ENCODE measurements at regions not wholly inside any gene's neighbourhood (a gene's known extent, or its start where the extent isn't known, plus 50 kb on each side); places are given as distances from the start of the nearest gene placed in this dataset.

DNA sequence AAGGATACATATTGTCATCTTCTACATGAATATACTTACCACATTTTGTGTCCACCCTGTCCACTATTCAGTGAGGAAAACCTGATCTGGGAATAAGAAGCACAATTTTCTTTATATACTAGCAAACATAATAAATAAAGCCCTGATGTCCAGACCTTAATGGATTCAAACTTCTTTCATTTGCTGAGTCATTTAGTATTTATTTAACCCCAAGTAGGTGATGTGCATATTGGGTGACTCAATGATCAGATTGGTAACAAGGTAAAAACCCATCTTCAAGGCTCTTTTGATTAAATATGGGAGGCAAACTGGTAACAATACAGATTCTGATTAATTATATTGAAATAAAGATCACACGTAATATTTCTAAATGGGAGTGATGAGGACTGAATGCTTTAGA, 1159.8 kb upstream of the EYS start:
- DNase-seq, result no peak

DNA sequence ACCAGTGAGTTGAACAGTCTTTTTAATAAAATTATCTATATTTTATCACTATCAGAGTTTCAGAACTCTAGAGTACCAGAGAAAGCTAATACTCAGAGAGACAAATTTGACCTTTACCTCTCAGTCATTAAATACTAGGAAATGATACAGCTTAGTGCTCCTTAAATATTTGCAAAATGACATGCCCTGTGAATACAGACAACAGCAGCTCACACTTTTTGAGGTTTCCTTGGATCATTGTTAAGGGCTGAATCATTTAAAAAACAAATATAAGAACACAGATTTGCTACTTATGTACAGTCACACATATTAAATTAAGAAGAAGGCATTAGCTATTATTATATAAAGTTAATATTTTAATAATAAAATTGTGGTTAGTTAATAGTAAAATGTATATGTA, 1158.7 kb upstream of the EYS start:
- no peak for DNase-seq

DNA sequence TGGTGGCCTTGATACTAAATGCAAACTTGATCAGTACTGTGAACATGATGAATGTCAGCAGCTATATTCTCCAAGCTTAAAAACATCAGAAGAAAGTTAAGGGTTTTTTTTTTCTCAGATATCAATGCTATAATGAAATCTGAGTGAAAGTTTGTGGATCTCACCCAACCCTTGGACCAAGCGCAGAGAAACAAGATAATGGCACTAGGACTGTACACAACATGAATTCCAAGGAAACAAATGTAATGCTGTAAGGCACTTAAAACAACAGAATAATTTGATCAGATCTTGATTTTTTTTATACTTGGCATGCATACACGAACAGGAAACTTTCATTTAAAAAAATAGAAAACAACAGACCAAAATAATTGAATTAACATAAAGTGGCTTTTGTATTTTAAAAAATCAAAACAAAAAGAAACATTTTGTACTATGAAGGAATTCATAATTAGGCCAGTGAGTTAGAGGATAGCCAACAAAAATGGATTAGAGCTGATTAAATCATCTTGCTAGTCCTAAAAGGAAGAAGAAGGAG, 1154.0 kb upstream of the EYS start:
- no peak for DNase-seq

DNA sequence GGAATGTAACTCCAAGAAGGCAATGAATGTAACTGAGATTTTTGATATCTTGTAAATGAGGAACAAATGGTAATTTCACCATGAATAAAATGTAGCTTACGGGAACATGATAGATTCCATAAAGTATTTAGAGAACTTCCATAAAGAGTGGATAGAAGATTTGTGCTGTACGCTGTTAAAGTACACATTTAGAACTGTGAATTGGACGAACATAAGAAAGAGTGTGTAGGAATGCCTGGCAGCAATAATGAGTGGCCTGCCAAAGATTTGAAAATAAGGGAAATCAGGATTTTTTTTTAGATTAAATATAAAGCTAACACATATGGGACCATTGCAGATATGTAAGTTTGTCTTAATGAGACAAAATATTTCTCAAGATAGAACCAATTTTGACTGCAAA, 1153.3 kb upstream of the EYS start:
- no peak for DNase-seq

DNA sequence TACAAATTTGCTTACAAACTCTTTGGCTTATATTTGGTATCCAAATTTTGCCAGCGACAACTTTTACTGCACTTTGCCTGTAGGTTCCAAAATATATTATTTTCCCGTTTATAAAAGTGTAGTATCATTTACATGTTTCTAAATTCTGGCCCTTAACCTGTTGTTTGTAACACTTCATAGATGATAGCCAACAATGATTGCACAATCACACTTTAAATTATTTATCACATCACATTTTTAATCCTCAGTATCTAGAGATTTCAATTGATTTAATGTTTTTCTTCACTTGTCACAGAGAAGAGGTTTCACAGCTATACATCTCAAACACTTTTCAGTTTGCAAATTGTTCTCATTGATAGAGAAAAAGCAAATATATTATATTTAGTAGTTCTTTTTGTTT, 1151.2 kb upstream of the EYS start:
- DNase-seq, result no peak

DNA sequence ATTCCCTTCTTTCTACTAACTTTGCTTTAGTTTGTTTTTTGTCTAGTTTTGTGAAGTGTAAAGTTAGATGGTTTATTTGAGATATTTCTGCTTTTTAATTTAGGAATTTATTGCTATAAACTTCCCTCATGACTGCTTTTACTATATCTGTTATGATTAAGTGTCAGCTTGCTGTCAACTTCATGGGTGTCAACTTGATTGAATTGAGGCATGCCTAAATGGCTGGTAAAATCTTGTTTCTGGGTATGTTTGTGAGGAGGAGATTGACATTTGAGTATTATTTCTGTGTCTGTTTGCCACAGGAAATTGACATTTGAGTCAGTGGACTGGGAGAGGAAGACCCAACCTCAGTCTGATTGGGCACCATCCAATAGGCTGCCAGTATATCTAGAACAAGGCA, 1147.0 kb upstream of the EYS start:
- DNase-seq, result no peak

DNA sequence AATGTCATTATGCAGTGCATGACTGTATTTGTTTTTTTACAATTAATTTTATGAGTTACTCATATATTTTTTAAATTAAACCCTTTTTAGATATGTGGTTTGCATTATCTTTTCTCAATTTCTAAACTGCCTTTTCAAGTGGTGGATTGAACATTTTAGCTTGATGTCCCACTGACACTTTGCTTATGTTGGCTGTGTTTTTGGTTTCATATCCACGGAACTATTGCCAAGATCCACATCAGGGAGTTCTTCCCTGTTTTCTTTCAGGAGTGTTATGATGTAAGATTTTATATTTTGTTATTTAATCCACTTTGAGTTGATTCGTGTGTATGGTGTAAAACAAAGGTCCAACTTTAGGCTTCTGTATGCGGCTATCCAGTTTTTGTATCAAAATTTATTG, 1144.9 kb upstream of the EYS start:
- DNase-seq, result no peak

DNA sequence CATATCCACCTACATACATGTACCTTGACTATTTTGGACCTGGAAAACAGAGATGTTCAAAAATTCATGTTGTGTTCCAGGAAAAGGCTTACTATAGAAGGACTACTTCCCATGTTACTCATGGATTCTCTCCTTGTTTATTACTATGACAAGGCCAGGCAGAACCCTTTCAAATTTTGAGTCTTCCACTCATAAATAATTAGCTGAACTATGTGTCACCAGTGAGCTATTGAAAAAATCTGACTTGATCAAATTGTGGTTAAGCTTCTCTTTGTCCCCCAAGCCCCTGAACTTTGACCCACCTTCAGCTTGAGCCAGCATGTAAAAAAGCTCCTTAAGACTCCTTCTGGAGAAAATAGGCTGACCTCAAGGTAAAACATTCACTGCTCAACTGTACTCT, 1142.8 kb upstream of the EYS start:
- no peak for DNase-seq

DNA sequence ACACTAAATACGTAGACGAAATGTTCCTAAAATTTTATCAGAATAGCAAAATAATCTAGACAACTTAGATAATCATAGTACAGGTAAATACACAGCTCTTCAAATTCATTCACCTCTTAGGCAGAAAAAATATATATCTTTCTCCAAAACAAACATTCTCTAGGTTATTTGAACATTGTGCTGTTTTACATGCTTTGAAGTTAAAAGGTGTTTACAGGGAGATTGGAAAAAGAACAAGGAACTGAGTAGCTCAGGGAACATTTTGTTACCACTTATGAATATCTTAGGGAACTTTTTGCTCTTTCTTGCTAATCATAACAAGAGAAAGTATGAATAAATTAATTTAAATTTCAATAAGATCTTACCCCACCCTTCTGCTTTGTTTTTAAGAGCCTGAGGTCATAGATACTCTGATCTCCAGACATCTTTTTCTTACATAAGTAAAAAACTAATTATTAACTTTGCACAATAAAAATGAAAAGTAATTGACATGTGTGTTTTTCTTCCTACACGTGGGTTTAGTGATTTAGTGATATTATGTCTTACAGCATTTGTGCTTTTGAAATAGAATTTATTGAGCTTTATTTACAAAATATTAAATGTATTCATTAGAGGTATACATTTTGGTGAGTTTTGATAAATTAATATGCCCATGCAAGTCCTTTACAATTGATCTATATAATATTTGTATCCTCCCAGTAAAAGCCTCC, 1141.4 kb upstream of the EYS start:
- no peak for DNase-seq

DNA sequence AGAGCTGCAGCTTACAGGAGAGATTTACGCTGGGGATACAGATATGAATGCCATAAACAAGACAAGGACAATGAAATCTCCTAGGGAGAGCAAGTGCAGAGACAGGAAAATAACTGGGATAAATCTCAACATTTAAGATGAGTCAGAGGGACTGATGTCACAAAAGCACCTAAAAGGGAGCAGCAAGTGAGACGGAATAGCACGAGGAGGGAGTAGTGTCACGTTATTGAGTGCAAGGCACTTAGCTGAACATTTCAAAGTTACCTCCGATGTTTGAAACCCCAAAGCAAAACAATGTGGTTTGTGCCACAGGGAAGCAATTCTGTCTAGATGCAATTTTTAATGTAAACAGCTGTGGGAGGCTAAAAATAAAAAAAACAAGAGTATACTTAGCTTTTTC, 1131.7 kb upstream of the EYS start:
- DNase-seq, result no peak

DNA sequence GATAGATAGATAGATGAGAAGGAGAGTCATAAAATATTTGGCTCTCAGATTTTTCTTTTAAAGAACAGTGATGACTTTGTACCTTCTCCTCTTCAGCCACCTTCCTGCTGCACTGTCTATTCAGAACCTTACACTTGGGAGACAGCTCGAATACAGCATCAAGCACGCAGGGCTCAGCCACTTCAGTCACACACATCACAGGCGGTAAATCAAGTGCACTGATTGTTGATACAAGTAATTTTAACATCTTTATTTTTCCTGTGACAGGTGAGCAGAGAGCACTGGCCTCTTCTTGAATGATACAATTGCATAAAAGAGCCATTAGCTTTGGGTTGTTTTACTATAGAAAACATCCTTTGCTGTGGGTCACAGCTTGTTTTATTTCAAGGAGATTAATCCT, 1118.5 kb upstream of the EYS start:
- DNase-seq, result no peak

DNA sequence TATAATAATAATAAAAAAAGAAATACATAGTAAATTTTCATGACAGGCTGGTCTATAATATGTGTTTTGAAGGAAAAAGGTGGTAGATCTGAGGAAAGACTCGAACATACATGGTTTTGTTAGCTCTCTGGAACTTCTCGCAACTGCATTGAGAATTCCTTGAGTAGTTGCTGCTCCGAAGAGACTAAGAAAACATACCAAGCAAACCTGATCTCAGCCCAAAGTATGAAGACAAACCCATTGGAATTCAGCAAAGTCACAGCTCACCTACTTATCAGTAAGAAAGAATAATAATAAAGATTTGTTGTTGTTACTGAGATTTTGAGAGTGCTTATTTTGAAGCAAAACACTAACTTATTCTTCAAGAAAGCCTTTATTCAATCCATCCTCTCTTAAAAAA, 1107.1 kb upstream of the EYS start:
- DNase-seq, result no peak

DNA sequence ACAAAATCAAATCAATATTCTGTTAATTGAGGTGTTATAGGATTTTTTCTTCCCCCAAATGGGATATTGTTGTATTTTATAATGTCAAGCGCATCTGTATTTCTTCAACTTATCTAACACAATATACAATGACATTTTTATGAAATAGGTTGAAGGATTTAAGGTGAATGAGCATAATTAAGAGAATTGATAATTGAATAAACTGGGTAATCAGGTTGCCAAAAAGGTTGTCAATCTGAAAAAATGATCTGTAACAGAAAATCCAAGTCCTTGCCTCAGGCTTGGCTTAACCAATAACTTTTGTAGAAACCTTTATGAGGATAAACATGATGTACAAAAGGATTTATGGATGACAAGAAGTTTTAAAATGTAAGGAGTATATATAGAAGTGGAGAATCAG, 1101.7 kb upstream of the EYS start:
- no peak for DNase-seq

DNA sequence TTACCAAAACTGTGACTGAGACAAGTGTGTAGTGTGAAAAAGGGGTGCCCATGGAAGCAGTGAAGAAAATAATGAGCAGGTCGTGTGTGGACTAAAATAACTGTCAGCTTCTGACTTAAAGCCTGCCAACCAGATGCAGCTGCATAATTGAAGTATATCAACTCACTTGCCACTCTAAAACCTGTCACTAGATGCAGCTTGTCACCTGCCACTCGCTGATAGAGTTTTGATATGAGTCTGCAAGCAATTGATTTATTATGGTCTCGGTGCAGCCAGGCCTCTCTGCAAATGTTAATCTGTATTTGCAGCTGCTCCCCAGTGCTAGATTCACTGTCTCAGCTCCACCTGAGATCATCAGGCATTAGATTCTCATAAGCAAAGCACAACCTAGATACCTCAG, 1090.0 kb upstream of the EYS start:
- no peak for DNase-seq

DNA sequence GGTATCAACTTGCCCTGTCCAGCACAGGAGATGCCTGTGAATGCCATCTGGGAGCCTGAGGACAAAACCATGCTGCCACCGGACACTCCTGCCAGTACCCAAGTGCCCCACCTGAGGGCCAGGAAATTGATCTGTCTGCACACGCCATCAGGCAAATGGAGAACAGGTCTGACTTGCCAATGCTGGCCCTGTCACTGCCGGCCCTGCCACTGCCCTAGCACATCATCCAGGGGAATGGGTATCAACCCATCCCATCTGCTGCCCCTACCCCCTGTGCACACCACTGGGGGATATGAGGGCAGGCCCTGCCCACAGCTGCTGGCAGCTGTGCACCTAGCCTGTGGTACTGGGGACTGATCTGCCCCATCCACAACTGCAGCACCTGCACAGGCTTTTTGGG, 1081.6 kb upstream of the EYS start:
- DNase-seq, result no peak

DNA sequence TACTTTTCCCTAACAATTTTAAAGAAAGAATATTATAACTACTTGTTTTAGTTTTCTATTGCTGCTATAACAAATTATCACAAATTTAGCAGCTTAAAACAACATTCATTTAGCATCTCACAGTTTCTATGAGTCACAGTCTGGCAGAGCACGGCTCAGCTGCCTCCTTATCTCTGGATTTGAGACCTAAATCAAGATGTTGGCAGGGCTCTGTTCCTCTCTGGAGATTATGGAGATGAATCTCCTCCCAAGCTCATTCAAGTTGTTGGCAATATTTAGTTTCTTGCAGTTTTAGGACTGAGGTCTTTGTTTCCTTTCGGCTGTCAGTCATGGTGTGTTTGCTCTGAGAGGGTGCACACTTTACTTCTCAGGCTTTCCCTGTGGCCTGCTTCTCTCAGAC, 1065.8 kb upstream of the EYS start:
- no peak for DNase-seq

DNA sequence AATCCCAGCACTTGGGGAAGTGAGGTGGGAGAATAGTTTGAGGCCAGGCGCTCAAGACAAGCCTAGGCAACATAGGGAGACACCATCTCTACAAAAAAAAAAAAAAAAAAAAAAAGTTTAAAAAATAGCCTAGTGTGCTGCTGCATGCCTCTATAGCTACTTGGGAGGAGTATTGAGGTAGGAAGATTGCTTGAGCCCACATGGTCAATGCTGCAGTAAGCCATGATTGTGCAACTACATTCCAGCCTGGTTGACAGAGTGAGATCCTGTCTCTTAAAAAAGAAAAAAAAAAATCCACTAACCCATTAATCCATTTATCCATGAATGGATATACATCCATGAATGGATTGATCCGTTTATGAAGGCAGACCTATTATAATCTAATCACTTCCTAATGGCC, 1064.6 kb upstream of the EYS start:
- no peak for DNase-seq

DNA sequence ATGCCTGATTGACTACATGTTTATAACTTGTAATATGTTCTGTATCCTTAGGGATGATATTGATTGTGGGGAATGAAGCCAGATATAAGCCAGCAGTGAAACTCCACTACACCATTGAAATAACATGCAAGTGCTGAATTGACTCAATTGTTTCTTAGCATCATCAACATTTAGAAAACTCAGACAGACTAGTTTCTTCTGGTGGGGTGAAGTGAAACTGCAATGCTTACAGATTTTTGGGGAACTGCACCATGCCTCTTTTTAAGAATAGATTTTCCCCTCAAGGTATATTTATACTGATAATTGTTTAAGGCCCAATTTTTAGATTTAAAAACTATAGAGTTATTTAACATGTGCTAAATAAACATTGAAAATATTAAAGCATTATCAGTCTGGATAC, 1044.6 kb upstream of the EYS start:
- DNase-seq, result no peak

DNA sequence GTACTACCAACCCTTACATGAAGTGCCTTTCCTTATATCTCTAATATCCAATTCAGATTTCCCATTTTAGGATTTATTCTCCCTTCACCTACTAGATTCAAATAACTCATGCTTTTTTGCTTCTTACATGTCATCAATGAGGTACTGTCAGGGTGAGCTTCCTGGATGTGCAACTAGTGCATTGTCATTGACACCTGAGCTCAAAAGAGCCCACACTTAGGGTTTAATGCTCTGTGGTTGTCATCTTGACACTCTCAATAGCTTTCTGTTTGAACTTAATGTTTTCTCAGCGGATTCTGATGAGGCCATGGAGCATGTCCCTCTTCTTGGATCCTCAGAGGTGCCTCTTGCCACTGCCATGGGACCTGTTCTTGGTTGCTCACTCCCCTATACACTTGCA, 1033.3 kb upstream of the EYS start:
- DNase-seq, result no peak

DNA sequence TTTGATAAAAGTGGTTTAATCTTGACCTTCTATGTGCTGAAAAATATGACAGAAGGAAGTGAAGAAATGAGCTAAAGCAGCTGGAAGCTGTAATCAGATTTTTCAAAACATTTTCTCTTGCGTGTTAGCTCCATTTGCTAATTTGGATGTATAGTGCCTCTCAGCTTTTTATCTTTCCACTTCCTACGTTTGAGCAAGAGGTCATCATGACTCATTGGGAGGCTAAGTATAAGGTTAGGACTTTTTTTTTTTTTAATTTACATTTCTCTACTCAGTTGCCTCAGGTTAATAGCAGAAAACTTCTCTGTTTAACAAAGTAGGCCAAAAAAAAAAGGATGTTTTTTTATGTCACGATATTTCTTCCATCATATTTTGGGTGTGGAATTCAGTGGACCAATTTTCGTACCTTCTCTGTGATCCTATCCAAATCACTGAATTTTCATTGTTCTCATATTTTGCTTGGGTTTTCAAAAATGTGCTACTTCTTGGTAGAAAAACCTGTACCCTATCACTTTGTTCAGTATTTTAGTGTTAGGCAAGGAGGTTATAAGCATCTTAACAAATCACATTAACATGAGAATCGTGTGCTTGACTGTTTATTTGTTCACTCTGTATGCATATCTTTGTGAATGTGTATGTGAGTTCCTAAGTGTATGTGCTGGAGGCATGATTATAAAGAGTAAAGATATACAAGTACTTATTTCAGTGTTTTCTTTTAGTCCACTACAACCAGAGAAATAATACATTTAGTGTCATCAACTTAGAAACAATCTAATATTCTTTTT, 1028.3 kb upstream of the EYS start:
- no peak for DNase-seq

DNA sequence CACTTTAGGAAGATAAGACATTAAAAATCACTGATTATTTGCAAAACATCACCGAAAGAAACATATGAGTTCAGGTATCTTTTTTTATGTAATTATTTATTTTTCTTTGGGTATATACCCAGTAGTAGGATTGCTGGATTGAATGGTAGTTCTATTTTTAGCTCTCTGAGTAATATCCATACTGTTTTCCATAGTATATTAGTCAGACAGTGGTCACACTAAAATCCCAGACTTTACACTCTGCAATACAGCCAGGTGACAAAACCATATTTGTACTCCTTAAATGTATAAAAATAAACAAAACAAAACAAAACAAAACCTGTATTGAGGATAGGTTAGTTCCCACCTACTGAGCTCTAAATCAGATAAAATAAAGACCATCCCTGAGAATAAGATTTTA, 1024.3 kb upstream of the EYS start:
- no peak for DNase-seq

DNA sequence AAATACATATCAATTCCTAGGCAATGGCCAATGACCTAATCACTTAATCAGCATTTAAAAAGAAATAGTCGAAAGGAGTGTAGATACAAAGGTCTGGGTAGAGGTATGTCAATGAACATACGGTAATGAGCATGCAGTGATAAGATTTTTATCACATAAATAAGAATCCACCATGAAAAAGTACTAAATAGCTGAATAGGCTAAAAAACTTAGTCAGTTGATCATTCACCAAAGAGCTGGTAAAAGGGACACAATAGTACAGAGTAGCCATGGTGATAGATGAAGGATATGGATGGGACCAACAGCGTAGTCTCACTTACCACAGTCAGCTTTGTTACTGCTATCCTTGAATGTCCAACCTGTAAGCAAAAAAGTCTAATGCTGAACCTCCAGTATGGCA, 1018.6 kb upstream of the EYS start:
- DNase-seq, result no peak

DNA sequence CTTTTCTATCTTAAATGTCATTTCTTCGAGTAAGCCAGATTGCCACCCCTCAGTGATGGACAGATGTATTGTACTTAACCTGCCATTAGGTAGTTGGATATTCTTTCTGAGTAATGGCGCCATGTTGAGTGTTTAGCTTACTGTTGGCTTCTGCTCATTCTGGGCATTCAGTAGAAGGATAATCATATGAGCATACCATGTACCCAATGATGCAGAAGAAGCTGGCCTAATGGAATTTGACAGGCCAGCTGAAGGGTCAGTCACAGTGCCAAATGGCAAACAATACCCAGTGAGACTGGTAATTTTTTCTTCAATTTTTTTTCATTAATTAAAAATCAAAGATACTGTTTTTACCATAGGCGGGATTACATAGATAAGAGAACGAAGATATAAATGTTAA, 1010.8 kb upstream of the EYS start:
- no peak for DNase-seq

DNA sequence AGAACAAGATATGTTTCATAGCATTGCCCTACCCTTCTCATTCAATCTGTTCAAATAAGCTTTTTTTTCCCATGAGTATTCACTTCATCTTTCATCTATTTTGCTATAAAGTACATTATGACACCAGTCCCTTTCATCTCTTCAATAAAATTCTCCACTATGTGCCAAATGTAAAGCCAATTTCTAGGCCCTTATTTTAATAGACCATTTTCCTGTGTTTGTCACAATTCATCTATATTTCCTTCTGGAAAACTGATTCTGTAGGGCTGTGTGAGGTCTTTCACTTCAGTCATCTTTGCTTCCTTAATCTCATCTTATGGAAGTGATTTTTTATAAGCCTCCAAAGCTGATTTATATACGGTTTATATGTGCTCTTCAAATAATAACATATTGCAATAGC, 992.4 kb upstream of the EYS start:
- no peak for DNase-seq

DNA sequence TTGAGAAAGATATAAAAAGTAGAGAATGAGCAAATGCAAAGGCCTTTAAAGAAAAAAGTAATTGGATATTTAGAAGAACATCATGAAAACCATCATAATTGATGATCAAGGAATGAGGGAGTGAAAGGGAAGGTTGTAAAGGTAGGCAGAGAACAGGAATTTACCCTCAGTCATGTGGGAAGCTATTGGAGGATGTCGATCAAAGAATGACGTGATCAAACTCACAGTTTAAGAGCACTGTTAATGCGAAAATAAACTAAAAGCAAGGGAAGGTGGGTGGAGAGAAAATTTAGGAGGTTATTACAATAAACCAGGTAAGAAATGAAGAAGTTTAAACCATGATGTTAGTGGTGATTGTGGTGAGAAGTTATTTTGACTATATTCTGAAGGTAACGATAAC, 982.6 kb upstream of the EYS start:
- DNase-seq, result no peak

All from SW 1271 (cell line).